CD14-positive monocyte (primary cell): ENCODE measurements at regions not wholly inside any gene's neighbourhood (a gene's known extent, or its start where the extent isn't known, plus 50 kb on each side); places are given as distances from the start of the nearest gene placed in this dataset.

Source experiments
- DNase-seq, 3 donors: peaks; one replicate each; pipeline ENCODE4 v3.0.0-alpha.2; 2011 to 2022
- H2AFZ ChIP-seq: 2 replicates; pipeline ENCODE4 v1.6.0; 2012; ENCODE audit warnings: mild to moderate bottlenecking, low read depth, low read length, inconsistent platforms; ENCODE audit not compliant: insufficient read depth, poor library complexity, severe bottlenecking
- H3K27ac ChIP-seq, 2 donors: 1 replicate in 1 of 2; 2 replicates in 1 of 2; pipeline ENCODE4 v1.5.1; 2012 to 2013; ENCODE audit warnings: low read length in 2 of 2, control low read depth in 1 of 2, inconsistent platforms in 1 of 2, low read depth in 1 of 2, mild to moderate bottlenecking in 1 of 2
- H3K27me3 ChIP-seq, 2 donors: one replicate each; pipeline versions ENCODE4 v1.6.0 to v1.6.1; 2011 to 2013; ENCODE audit warnings: low read length in 2 of 2; ENCODE audit not compliant: control insufficient read depth in 2 of 2, insufficient read depth in 2 of 2
- H3K36me3 ChIP-seq, 2 donors: replicated peaks in 1 of 2; 1 replicate in 1 of 2; 2 replicates in 1 of 2; pipeline versions ENCODE4 v1.5.1 to v1.6.1; 2012 to 2013; ENCODE audit warnings: low read length in 2 of 2, control low read depth in 1 of 2, inconsistent platforms in 1 of 2, mild to moderate bottlenecking in 1 of 2; ENCODE audit not compliant: insufficient read depth in 2 of 2, control insufficient read depth in 1 of 2
- H3K4me1 ChIP-seq, 2 donors: 1 replicate in 1 of 2; 2 replicates in 1 of 2; pipeline versions ENCODE4 v1.5.1 to v1.6.1; 2012 to 2013; ENCODE audit warnings: low read length in 2 of 2, control low read depth in 1 of 2, inconsistent platforms in 1 of 2, mild to moderate bottlenecking in 1 of 2, moderate library complexity in 1 of 2; ENCODE audit not compliant: insufficient read depth in 2 of 2, control insufficient read depth in 1 of 2
- H3K4me2 ChIP-seq: replicated peaks from 2 replicates; pipeline ENCODE3; 2012; ENCODE audit warnings: low read length, moderate library complexity, mild to moderate bottlenecking; ENCODE audit not compliant: poor library complexity, severe bottlenecking; ENCODE audit errors: extremely low read depth
- H3K4me3 ChIP-seq, 3 experiments: fragments of 200-600 bp in 1 of 3; sonication (generic) in 1 of 3; replicated peaks in 1 of 3; 1 replicate in 2 of 3; 2 replicates in 1 of 3; pipeline ENCODE4 v1.5.1; 2011 to 2013; ENCODE audit warnings: low read length in 3 of 3, mild to moderate bottlenecking in 3 of 3, control low read depth in 2 of 3, low read depth in 2 of 3, inconsistent platforms in 1 of 3, moderate library complexity in 1 of 3
- H3K79me2 ChIP-seq: 2 replicates; pipeline ENCODE4 v1.6.0; 2012; ENCODE audit warnings: mild to moderate bottlenecking, control low read depth, inconsistent platforms, low read length, moderate library complexity; ENCODE audit not compliant: insufficient read depth
- H3K9ac ChIP-seq: 2 replicates; pipeline ENCODE4 v1.6.0; 2017; ENCODE audit warnings: low read length, mild to moderate bottlenecking; ENCODE audit not compliant: insufficient read depth, poor library complexity, severe bottlenecking
- H3K9me3 ChIP-seq, 2 donors: replicated peaks in 1 of 2; 1 replicate in 1 of 2; 2 replicates in 1 of 2; pipeline versions ENCODE4 v1.5.1 to v1.6.1; 2012 to 2013; ENCODE audit warnings: low read length in 2 of 2, control low read depth in 1 of 2; ENCODE audit not compliant: control insufficient read depth in 1 of 2, insufficient read depth in 1 of 2
- H4K20me1 ChIP-seq: 2 replicates; pipeline ENCODE4 v1.6.0; 2012; ENCODE audit warnings: mild to moderate bottlenecking, low read length, control low read depth, moderate library complexity; ENCODE audit not compliant: insufficient read depth
- H3K27ac Mint-ChIP-seq, 7 donors: one replicate each; pipeline ENCODE4 v1.8.0; 2020; ENCODE audit warnings: mild to moderate bottlenecking in 7 of 7, mixed read lengths in 7 of 7, moderate library complexity in 6 of 7, inconsistent platforms in 2 of 7
- H3K27me3 Mint-ChIP-seq, 3 donors: one replicate each; pipeline ENCODE4 v1.8.0; 2021 to 2022; ENCODE audit warnings: low read depth in 3 of 3, mild to moderate bottlenecking in 3 of 3, mixed read lengths in 3 of 3, moderate library complexity in 3 of 3, inconsistent platforms in 1 of 3
- H3K36me3 Mint-ChIP-seq, 2 donors: one replicate each; pipeline ENCODE4 v1.8.0; 2020; ENCODE audit warnings: mixed read lengths in 2 of 2, inconsistent platforms in 1 of 2, mild to moderate bottlenecking in 1 of 2
- H3K4me1 Mint-ChIP-seq: one replicate; pipeline ENCODE4 v1.8.0; 2020; ENCODE audit warnings: mild to moderate bottlenecking, mixed read lengths
- H3K4me3 Mint-ChIP-seq, 2 donors: one replicate each; pipeline ENCODE4 v1.8.0; 2020; ENCODE audit warnings: mild to moderate bottlenecking in 2 of 2, mixed read lengths in 2 of 2, moderate library complexity in 1 of 2
- H3K9me3 Mint-ChIP-seq, 7 donors: one replicate each; pipeline ENCODE4 v1.8.0; 2020 to 2022; ENCODE audit warnings: mixed read lengths in 7 of 7, mild to moderate bottlenecking in 6 of 7, moderate library complexity in 6 of 7, inconsistent platforms in 2 of 7
- CTCF ChIP-seq: fragments of 200-600 bp; IDR thresholded peaks from one replicate; pipeline ENCODE4 v1.8.0; 2022; ENCODE audit warnings: antibody characterized with exemption, mild to moderate bottlenecking
- whole genome bisulfite sequencing: methylation state at CpG from one replicate; pipeline ENCODE4 v1.1.5; 2013; ENCODE audit warnings: missing lambda C conversion rate; ENCODE audit not compliant: insufficient coverage; 5-methylcytosine and 5-hydroxymethylcytosine counted together
- intact Hi-C, 2 donors: fragments of 100-400 bp; cut with micrococcal nuclease; formaldehyde crosslinking; loops; one replicate each; pipeline versions ENCODE4 v1.15.0 to v1.15.1; 2023

GRCh38 chr5:91538179-91538578 lies 155.1 kb upstream of the ARRDC3 start:
- Histone ChIP-seq H3K4me1 (no peaks in the 10 kb centered on the region), H3K27me3 (no peaks in the 10 kb centered on the region), H3K79me2 (no peaks in the 10 kb centered on the region), H3K36me3 (no peaks in the 10 kb centered on the region), H3K4me2 (no peak overlapping the region), H3K4me3 (no peak overlapping the region), H2AFZ (no peak overlapping the region), H4K20me1 (no peaks in the 10 kb centered on the region), H3K27ac (no peak overlapping the region), H3K9ac (no peak overlapping the region), H3K9me3 (no peaks in the 10 kb centered on the region)
- no peak for DNase-seq
- H3K4me1 Mint-ChIP-seq, result no peaks in the 10 kb centered on the region
- peaks cover 0 to 2% (median 0%) of the 10 kb centered on the region in 3 donors for H3K27me3 Mint-ChIP-seq
- no peaks in the 10 kb centered on the region for H3K36me3 Mint-ChIP-seq
- intact Hi-C loops, result no loop called here
- no CpG with 5 or more reads among the region's 4 CpGs for WGBS
- H3K27ac Mint-ChIP-seq, result no peak overlapping the region
- TF ChIP-seq CTCF, result no peak
- H3K4me3 Mint-ChIP-seq, result no peak overlapping the region
- peaks cover 0 to 2% (median 0%) of the 10 kb centered on the region in 7 donors for H3K9me3 Mint-ChIP-seq

GRCh38 chr5:91535499-91535898 lies 152.4 kb upstream of the ARRDC3 start:
- no peak for DNase-seq
- no peak overlapping the region for H3K4me2 ChIP-seq
- peaks cover 0 to 2% (median 0%) of the 10 kb centered on the region in 3 donors for H3K27me3 Mint-ChIP-seq
- no peak overlapping the region for H3K27ac Mint-ChIP-seq
- peaks cover 0 to 6% (median 2%) of the 10 kb centered on the region in 7 donors for H3K9me3 Mint-ChIP-seq
- H3K4me1 Mint-ChIP-seq, result no peaks in the 10 kb centered on the region
- no peaks in the 10 kb centered on the region for H3K27me3 ChIP-seq
- H3K9ac ChIP-seq, result no peak overlapping the region
- intact Hi-C loops, result no loop called here
- H3K79me2 ChIP-seq, result no peaks in the 10 kb centered on the region
- no peak overlapping the region for H3K27ac ChIP-seq
- H2AFZ ChIP-seq, result no peak overlapping the region
- H3K36me3 Mint-ChIP-seq, result no peaks in the 10 kb centered on the region
- no CpG with 5 or more reads among the region's 2 CpGs for WGBS
- H3K36me3 ChIP-seq, result no peaks in the 10 kb centered on the region
- no peaks in the 10 kb centered on the region for H3K9me3 ChIP-seq
- TF ChIP-seq CTCF, result no peak
- H4K20me1 ChIP-seq, result no peaks in the 10 kb centered on the region
- H3K4me3 ChIP-seq, result no peak overlapping the region
- H3K4me3 Mint-ChIP-seq, result no peak overlapping the region
- no peaks in the 10 kb centered on the region for H3K4me1 ChIP-seq
